Gastroesophageal sphincter (tissue), 4 donors: ENCODE measurements at regions not wholly inside any gene's neighbourhood (a gene's known extent, or its start where the extent isn't known, plus 50 kb on each side); places are given as distances from the start of the nearest gene placed in this dataset.

Experiments used
- ATAC-seq: fragments of 150-250 bp; one replicate; pipeline ENCODE4 v1.9.1; 2016; ENCODE audit warnings: mild to moderate bottlenecking, moderate library complexity
- H3K27ac ChIP-seq, 4 donors: fragments of 200-600 bp; sonication (generic) in 3 of 4; 1 replicate in 3 of 4; 2 replicates in 1 of 4; pipeline ENCODE4 v1.5.1; 2016 to 2019
- H3K27me3 ChIP-seq: fragments of 200-600 bp; sonication (generic); one replicate; pipeline ENCODE4 v1.5.1; 2019
- H3K36me3 ChIP-seq, 2 donors: fragments of 200-600 bp; sonication (generic); one replicate each; pipeline ENCODE4 v1.5.1; 2019; ENCODE audit warnings: control low read depth in 1 of 2
- H3K4me1 ChIP-seq, 3 donors: fragments of 200-600 bp; sonication (generic); 1 replicate in 2 of 3; 2 replicates in 1 of 3; pipeline ENCODE4 v1.5.1; 2016 to 2019; ENCODE audit warnings: control low read depth in 2 of 3
- H3K4me3 ChIP-seq, 2 donors: fragments of 200-600 bp; sonication (generic); one replicate each; pipeline ENCODE4 v1.5.1; 2019; ENCODE audit warnings: mild to moderate bottlenecking in 1 of 2, moderate library complexity in 1 of 2
- H3K9me3 ChIP-seq, 3 donors: fragments of 200-600 bp; sonication (generic); one replicate each; pipeline ENCODE4 v1.5.1; 2017 to 2019; ENCODE audit warnings: control low read depth in 2 of 3
- CTCF ChIP-seq, 4 experiments: fragments of 200-600 bp in 2 of 4; fragments of 450-650 bp in 2 of 4; sonication (generic) in 1 of 4; IDR thresholded peaks; one replicate each; pipeline ENCODE4 v1.5.1; 2017 to 2019; ENCODE audit warnings: antibody characterized with exemption in 4 of 4, mild to moderate bottlenecking in 2 of 4, moderate library complexity in 2 of 4
- EP300 ChIP-seq: sonication (generic); formaldehyde crosslinking; IDR thresholded peaks from one replicate; pipeline ENCODE4 v1.6.1; 2017; ENCODE audit warnings: antibody characterized with exemption, mild to moderate bottlenecking
- POLR2A ChIP-seq, 2 donors: fragments of 450-650 bp; IDR thresholded peaks; one replicate each; pipeline ENCODE4 v1.6.1; 2017; ENCODE audit warnings: antibody characterized with exemption in 2 of 2, mild to moderate bottlenecking in 2 of 2, moderate library complexity in 1 of 2
- POLR2AphosphoS5 ChIP-seq: sonication (generic); formaldehyde crosslinking; IDR thresholded peaks from one replicate; pipeline ENCODE4 v1.6.1; 2017; ENCODE audit warnings: antibody characterized with exemption
- WGBS, 2 donors: methylation state at CpG; one replicate each; pipeline ENCODE4 v1.1.5; 2018; ENCODE audit warnings: low coverage in 1 of 2; 5-methylcytosine and 5-hydroxymethylcytosine counted together

- no peaks in the 10 kb centered on the region for H3K36me3 ChIP-seq
- H3K27ac ChIP-seq = no peak overlapping the region
- WGBS, 2 donors = 64 to 82% methylated on average over 1 of the region's 1 CpG
- H3K9me3 ChIP-seq = peaks cover 0 to 4% (median 0%) of the 10 kb centered on the region in 3 donors
- TF ChIP-seq EP300 = no peak
- TF ChIP-seq POLR2AphosphoS5 = no peak
- no peak for TF ChIP-seq POLR2A (IDR thresholded peaks at IDR 0.05)
- no peak for TF ChIP-seq CTCF (IDR thresholded peaks at IDR 0.05)
- no peaks in the 10 kb centered on the region for H3K27me3 ChIP-seq
- no peak overlapping the region for H3K4me3 ChIP-seq
- H3K4me1 ChIP-seq = peaks cover 0 to 8% (median 0%) of the 10 kb centered on the region in 3 donors
- ATAC-seq = no peak
Observed at GRCh38 chr4:120227554-120227953, 160.9 kb upstream of the MAD2L1 start.

GRCh38 chr4:120225527-120225926, 158.9 kb upstream of the MAD2L1 start:
- WGBS, 2 donors = 94% methylated on average over 2 of the region's 2 CpGs; no CpG with 5 or more reads in 1 of the 2 donors
- Histone ChIP-seq H3K27ac (no peak overlapping the region), H3K4me1 (peaks cover 0 to 8% (median 0%) of the 10 kb centered on the region in 3 donors), H3K36me3 (no peaks in the 10 kb centered on the region), H3K9me3 (peaks cover 0 to 4% (median 0%) of the 10 kb centered on the region in 3 donors), H3K4me3 (no peak overlapping the region), H3K27me3 (no peaks in the 10 kb centered on the region)
- ATAC-seq = no peak
- no peak for TF ChIP-seq POLR2AphosphoS5

- WGBS, 2 donors = 92 to 100% methylated on average over 1 of the region's 2 CpGs
- Histone ChIP-seq H3K36me3 (no peaks in the 10 kb centered on the region), H3K4me3 (no peak overlapping the region), H3K9me3 (peaks cover 0 to 17% (median 0%) of the 10 kb centered on the region in 3 donors), H3K4me1 (no peaks in the 10 kb centered on the region), H3K27me3 (no peaks in the 10 kb centered on the region), H3K27ac (no peak overlapping the region)
- ATAC-seq = no peak
- no peak for TF ChIP-seq POLR2A (IDR thresholded peaks at IDR 0.05)
- TF ChIP-seq POLR2AphosphoS5 = no peak
- no peak for TF ChIP-seq CTCF (IDR thresholded peaks at IDR 0.05)
- no peak for TF ChIP-seq EP300
Observed at GRCh38 chr4:120218981-120219380, 152.3 kb upstream of the MAD2L1 start.

GRCh38 chr4:120215350-120215749, 148.7 kb upstream of the MAD2L1 start:
- TF ChIP-seq EP300 = no peak
- TF ChIP-seq POLR2A (IDR thresholded peaks at IDR 0.05) = no peak
- no peak for TF ChIP-seq CTCF (IDR thresholded peaks at IDR 0.05)
- no peak for TF ChIP-seq POLR2AphosphoS5
- H3K36me3 ChIP-seq = no peaks in the 10 kb centered on the region
- H3K4me1 ChIP-seq = no peaks in the 10 kb centered on the region
- 83 to 93% methylated on average over 1 of the region's 1 CpG for WGBS, 2 donors
- ATAC-seq = no peak
- H3K27ac ChIP-seq = no peak overlapping the region
- no peak overlapping the region for H3K4me3 ChIP-seq
- no peaks in the 10 kb centered on the region for H3K27me3 ChIP-seq
- peaks cover 0 to 17% (median 0%) of the 10 kb centered on the region in 3 donors for H3K9me3 ChIP-seq

GRCh38 chr4:120211408-120212015, 144.9 kb upstream of the MAD2L1 start:
- H3K36me3 ChIP-seq = no peaks in the 10 kb centered on the region
- TF ChIP-seq POLR2A (IDR thresholded peaks at IDR 0.05) = no peak
- TF ChIP-seq POLR2AphosphoS5 = no peak
- TF ChIP-seq CTCF (IDR thresholded peaks at IDR 0.05) = no peak
- no peak for TF ChIP-seq EP300
- no peak overlapping the region for H3K4me3 ChIP-seq
- no peaks in the 10 kb centered on the region for H3K9me3 ChIP-seq
- no peaks in the 10 kb centered on the region for H3K4me1 ChIP-seq
- no peak for ATAC-seq
- no peak overlapping the region for H3K27ac ChIP-seq
- H3K27me3 ChIP-seq = no peaks in the 10 kb centered on the region
- WGBS, 2 donors = 73 to 94% methylated on average over 2 to 4 of the region's 4 CpGs
